ENCODE measurements at regions not wholly inside any gene's neighbourhood (a gene's known extent, or its start where the extent isn't known, plus 50 kb on each side); places are given as distances from the start of the nearest gene placed in this dataset.

DNA sequence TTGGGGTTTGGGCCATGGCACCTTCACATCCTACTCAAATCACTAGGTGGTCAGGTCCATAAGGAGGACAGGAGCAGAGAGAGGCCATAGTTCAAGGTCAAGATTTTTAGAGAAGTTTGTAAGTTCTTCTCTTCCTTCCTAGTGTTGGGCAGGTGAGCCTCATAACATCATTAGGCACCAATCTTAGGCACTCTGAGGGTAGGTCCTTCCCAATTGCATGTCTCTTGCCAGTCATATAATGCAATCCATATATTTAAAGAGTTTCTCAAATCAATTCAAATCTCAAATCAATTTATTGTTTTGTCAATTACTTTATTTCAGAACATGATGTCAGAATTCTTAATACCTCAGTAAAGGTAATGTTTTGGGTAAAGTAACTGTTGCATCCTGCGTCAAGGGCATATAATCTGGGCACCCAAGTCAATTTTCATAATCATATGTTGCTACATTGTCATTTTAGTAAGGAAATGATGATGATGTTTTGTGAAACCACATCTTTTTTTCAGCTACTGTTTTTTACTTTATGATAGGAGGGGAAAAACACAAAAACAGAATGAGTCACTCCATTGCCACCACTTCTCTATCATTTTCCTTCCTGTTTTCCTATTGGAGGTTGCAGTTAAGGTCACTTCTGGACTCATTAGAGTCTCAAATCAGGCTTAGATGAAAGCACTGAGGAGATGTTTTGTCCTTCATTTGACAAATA lies 122.7 kb downstream of the UCHL5 start:
- TF ChIP-seq, protein P1, sequence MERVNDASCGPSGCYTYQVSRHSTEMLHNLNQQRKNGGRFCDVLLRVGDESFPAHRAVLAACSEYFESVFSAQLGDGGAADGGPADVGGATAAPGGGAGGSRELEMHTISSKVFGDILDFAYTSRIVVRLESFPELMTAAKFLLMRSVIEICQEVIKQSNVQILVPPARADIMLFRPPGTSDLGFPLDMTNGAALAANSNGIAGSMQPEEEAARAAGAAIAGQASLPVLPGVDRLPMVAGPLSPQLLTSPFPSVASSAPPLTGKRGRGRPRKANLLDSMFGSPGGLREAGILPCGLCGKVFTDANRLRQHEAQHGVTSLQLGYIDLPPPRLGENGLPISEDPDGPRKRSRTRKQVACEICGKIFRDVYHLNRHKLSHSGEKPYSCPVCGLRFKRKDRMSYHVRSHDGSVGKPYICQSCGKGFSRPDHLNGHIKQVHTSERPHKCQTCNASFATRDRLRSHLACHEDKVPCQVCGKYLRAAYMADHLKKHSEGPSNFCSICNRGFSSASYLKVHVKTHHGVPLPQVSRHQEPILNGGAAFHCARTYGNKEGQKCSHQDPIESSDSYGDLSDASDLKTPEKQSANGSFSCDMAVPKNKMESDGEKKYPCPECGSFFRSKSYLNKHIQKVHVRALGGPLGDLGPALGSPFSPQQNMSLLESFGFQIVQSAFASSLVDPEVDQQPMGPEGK (CRISPR knock-in tag; IDR thresholded peaks at IDR 0.05; ENCODE audit: borderline replicate concordance) = no peak
- TF ChIP-seq, protein P2, sequence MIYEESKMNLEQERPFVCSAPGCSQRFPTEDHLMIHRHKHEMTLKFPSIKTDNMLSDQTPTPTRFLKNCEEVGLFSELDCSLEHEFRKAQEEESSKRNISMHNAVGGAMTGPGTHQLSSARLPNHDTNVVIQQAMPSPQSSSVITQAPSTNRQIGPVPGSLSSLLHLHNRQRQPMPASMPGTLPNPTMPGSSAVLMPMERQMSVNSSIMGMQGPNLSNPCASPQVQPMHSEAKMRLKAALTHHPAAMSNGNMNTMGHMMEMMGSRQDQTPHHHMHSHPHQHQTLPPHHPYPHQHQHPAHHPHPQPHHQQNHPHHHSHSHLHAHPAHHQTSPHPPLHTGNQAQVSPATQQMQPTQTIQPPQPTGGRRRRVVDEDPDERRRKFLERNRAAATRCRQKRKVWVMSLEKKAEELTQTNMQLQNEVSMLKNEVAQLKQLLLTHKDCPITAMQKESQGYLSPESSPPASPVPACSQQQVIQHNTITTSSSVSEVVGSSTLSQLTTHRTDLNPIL (CRISPR knock-in tag; IDR thresholded peaks at IDR 0.05; ENCODE audit: low read depth) = no peak
- TF ChIP-seq BACH2 (CRISPR knock-in tag; IDR thresholded peaks at IDR 0.05; ENCODE audit: borderline replicate concordance) = no peak
- TF ChIP-seq SNAI2 (CRISPR knock-in tag; IDR thresholded peaks at IDR 0.05) = no peak
- no peak for TF ChIP-seq RARB (CRISPR knock-in tag; IDR thresholded peaks at IDR 0.05)
- no peak for TF ChIP-seq TCF4 (CRISPR knock-in tag; IDR thresholded peaks at IDR 0.05; ENCODE audit: borderline replicate concordance)
- no peak for ATAC-seq

DNA sequence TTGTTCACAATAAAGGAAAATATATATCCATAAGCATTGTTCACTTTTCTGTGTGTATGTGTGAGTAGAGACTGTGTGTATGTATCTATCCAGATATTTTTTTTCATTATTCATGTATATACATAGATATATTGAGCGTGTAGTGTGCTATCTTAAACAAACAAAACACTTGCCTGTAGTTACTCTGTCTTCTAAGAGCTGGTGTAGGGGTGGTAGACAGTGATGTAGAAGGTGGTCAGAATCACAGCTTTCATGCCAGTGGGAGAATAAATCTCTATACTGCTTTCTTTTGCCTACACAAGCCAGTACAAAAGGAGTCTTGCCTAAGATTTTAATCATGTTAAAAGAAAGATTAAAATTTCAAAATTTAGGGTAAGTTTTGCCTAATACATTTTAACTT lies 122.0 kb downstream of the UCHL5 start:
- ATAC-seq = no peak
- TF ChIP-seq, protein P1 (CRISPR knock-in tag; IDR thresholded peaks at IDR 0.05; ENCODE audit: borderline replicate concordance) = no peak
- no peak for TF ChIP-seq OSR1 (CRISPR knock-in tag; IDR thresholded peaks at IDR 0.05)
- no peak for TF ChIP-seq TCF4 (CRISPR knock-in tag; IDR thresholded peaks at IDR 0.05; ENCODE audit: borderline replicate concordance)
- no peak for TF ChIP-seq ESRRG (CRISPR knock-in tag; IDR thresholded peaks at IDR 0.05)
- TF ChIP-seq, protein P3, sequence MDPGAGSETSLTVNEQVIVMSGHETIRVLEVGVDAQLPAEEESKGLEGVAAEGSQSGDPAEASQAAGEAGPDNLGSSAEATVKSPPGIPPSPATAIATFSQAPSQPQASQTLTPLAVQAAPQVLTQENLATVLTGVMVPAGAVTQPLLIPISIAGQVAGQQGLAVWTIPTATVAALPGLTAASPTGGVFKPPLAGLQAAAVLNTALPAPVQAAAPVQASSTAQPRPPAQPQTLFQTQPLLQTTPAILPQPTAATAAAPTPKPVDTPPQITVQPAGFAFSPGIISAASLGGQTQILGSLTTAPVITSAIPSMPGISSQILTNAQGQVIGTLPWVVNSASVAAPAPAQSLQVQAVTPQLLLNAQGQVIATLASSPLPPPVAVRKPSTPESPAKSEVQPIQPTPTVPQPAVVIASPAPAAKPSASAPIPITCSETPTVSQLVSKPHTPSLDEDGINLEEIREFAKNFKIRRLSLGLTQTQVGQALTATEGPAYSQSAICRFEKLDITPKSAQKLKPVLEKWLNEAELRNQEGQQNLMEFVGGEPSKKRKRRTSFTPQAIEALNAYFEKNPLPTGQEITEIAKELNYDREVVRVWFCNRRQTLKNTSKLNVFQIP (CRISPR knock-in tag; IDR thresholded peaks at IDR 0.05; ENCODE audit: borderline replicate concordance, low read depth) = no peak

DNA sequence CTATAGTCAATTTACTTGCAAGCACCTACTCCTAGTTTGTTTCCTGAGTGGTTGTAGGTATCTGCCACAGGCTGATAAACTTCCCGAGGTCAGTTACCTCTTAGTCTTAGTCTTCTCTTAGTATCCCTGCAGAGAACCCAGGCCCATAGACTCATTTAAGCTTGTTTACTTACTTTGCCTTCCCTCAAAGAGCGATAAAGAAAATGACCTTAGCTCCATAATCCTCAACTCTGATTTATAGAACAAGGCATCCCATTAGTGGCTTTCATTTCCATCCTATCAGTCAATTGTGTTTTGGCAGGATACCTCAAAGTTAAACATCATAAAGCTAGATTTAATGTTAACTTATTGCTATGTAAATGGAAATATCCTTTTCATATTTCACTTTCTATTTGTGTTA lies 119.7 kb downstream of the UCHL5 start:
- ATAC-seq = no peak
- TF ChIP-seq ZC3H10 (CRISPR knock-in tag; IDR thresholded peaks at IDR 0.05) = no peak
- TF ChIP-seq, protein P2 (CRISPR knock-in tag; IDR thresholded peaks at IDR 0.05; ENCODE audit: low read depth) = no peak
- TF ChIP-seq ISL1 (CRISPR knock-in tag; IDR thresholded peaks at IDR 0.05) = no peak

DNA sequence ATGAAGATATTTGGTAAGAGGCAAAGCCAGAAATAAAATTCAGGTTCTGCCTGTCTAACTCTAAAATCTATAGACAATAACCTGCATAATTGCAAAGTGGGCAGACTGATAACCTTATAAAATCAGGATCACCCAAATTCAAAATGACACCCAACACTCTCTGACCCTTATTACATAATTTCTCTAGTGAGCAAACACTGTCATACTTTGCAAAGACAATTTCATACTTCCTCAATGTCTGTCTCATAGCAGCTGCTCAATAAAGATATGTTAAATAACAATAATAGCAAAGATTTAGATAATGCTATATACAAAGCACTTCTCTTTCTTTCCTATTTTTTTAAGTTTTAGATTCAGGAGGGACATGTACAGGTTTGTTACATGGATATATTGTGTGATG lies 118.5 kb downstream of the UCHL5 start:
- ATAC-seq = no peak
- TF ChIP-seq ZNF70 (CRISPR knock-in tag; IDR thresholded peaks at IDR 0.05) (no peak), SNAI2 (CRISPR knock-in tag; IDR thresholded peaks at IDR 0.05) (no peak), ZNF8 (CRISPR knock-in tag; IDR thresholded peaks at IDR 0.05) (no peak), BACH2 (CRISPR knock-in tag; IDR thresholded peaks at IDR 0.05; ENCODE audit: borderline replicate concordance) (no peak), ESRRG (CRISPR knock-in tag; IDR thresholded peaks at IDR 0.05) (no peak), ZNF565 (CRISPR knock-in tag; conservative IDR thresholded peaks at IDR 0.05; ENCODE audit: low read depth) (no peak), ZFP30 (CRISPR knock-in tag; IDR thresholded peaks at IDR 0.05) (no peak), TCF4 (CRISPR knock-in tag; IDR thresholded peaks at IDR 0.05; ENCODE audit: borderline replicate concordance) (no peak), RARB (CRISPR knock-in tag; IDR thresholded peaks at IDR 0.05) (no peak), CSDC2 (CRISPR knock-in tag; IDR thresholded peaks at IDR 0.05) (no peak), ISL1 (CRISPR knock-in tag; IDR thresholded peaks at IDR 0.05) (no peak), ARNTL (CRISPR knock-in tag; IDR thresholded peaks at IDR 0.05; ENCODE audit: borderline replicate concordance, low read depth) (no peak), OSR1 (CRISPR knock-in tag; IDR thresholded peaks at IDR 0.05) (no peak)
- TF ChIP-seq, protein P4, sequence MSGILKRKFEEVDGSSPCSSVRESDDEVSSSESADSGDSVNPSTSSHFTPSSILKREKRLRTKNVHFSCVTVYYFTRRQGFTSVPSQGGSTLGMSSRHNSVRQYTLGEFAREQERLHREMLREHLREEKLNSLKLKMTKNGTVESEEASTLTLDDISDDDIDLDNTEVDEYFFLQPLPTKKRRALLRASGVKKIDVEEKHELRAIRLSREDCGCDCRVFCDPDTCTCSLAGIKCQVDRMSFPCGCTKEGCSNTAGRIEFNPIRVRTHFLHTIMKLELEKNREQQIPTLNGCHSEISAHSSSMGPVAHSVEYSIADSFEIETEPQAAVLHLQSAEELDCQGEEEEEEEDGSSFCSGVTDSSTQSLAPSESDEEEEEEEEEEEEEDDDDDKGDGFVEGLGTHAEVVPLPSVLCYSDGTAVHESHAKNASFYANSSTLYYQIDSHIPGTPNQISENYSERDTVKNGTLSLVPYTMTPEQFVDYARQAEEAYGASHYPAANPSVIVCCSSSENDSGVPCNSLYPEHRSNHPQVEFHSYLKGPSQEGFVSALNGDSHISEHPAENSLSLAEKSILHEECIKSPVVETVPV (CRISPR knock-in tag; IDR thresholded peaks at IDR 0.05) = no peak
- TF ChIP-seq, protein P3 (CRISPR knock-in tag; IDR thresholded peaks at IDR 0.05; ENCODE audit: borderline replicate concordance, low read depth) = no peak
- TF ChIP-seq, protein P1 (CRISPR knock-in tag; IDR thresholded peaks at IDR 0.05; ENCODE audit: borderline replicate concordance) = no peak
